ENCODE measurements at regions not wholly inside any gene's neighbourhood (a gene's known extent, or its start where the extent isn't known, plus 50 kb on each side); places are given as distances from the start of the nearest gene placed in this dataset.

- no peak for DNase-seq
These were observed 761.0 kb upstream of the ARRDC4 start for GRCh38 chr15:97199393-97200051.

GRCh38 chr15:97200161-97200560 is 760.3 kb upstream of the ARRDC4 start:
- no peak for DNase-seq

GRCh38 chr15:97210277-97210676 is 750.2 kb upstream of the ARRDC4 start:
- no peak for DNase-seq

- no peak for DNase-seq
These were observed 744.9 kb upstream of the ARRDC4 start for GRCh38 chr15:97215629-97216028.

GRCh38 chr15:97224191-97224641 is 736.3 kb upstream of the ARRDC4 start:
- DNase-seq = no peak

- peak; percentile 32 for DNase-seq
These were observed 725.5 kb upstream of the ARRDC4 start for GRCh38 chr15:97234851-97235610.

- no peak for DNase-seq
These were observed 724.9 kb upstream of the ARRDC4 start for GRCh38 chr15:97235611-97235985.

- no peak for DNase-seq
These were observed 724.4 kb upstream of the ARRDC4 start for GRCh38 chr15:97236140-97236539.

GRCh38 chr15:97237160-97237559 is 723.3 kb upstream of the ARRDC4 start:
- DNase-seq = no peak

GRCh38 chr15:97248376-97248775 is 712.1 kb upstream of the ARRDC4 start:
- no peak for DNase-seq

- no peak for DNase-seq
These were observed 700.6 kb upstream of the ARRDC4 start for GRCh38 chr15:97259943-97260342.

GRCh38 chr15:97301166-97301565 is 659.3 kb upstream of the ARRDC4 start:
- DNase-seq = no peak

GRCh38 chr15:97316362-97316761 is 644.1 kb upstream of the ARRDC4 start:
- DNase-seq = no peak

GRCh38 chr15:97317163-97317562 is 643.3 kb upstream of the ARRDC4 start:
- DNase-seq = no peak

GRCh38 chr15:97319291-97319690 is 641.2 kb upstream of the ARRDC4 start:
- DNase-seq = no peak

- no peak for DNase-seq
These were observed 614.3 kb upstream of the ARRDC4 start for GRCh38 chr15:97346221-97346620.

GRCh38 chr15:97350813-97351212 is 609.7 kb upstream of the ARRDC4 start:
- DNase-seq = no peak

- no peak for DNase-seq
These were observed 577.0 kb upstream of the ARRDC4 start for GRCh38 chr15:97383516-97383915.

- DNase-seq = no peak
These were observed 573.6 kb upstream of the ARRDC4 start for GRCh38 chr15:97386940-97387339.

GRCh38 chr15:97401195-97401594 is 559.3 kb upstream of the ARRDC4 start:
- DNase-seq = no peak

- DNase-seq = no peak
These were observed 558.5 kb upstream of the ARRDC4 start for GRCh38 chr15:97401970-97402369.

GRCh38 chr15:97406841-97407240 is 553.7 kb upstream of the ARRDC4 start:
- DNase-seq = no peak

- DNase-seq = no peak
These were observed 549.5 kb upstream of the ARRDC4 start for GRCh38 chr15:97410897-97411575.

- no peak for DNase-seq
These were observed 540.4 kb upstream of the ARRDC4 start for GRCh38 chr15:97420130-97420529.
